Transverse colon (tissue), 4 donors: ENCODE measurements at regions not wholly inside any gene's neighbourhood (a gene's known extent, or its start where the extent isn't known, plus 50 kb on each side); places are given as distances from the start of the nearest gene placed in this dataset.

Experiments
- EP300 ChIP-seq: sonication (generic); formaldehyde crosslinking; IDR thresholded peaks from one replicate; pipeline ENCODE4 v1.6.1; 2017; ENCODE audit warnings: antibody characterized with exemption, low read depth
- POLR2A ChIP-seq: fragments of 450-650 bp; IDR thresholded peaks from one replicate; pipeline ENCODE4 v1.6.1; 2016; ENCODE audit warnings: antibody characterized with exemption, mild to moderate bottlenecking, moderate library complexity
- POLR2AphosphoS5 ChIP-seq, 3 donors: sonication (generic); formaldehyde crosslinking; IDR thresholded peaks; one replicate each; pipeline ENCODE4 v1.6.1; 2016; ENCODE audit warnings: antibody characterized with exemption in 3 of 3
- TF ChIP-seq, protein P1 (sequence below), 5 experiments: fragments of 200-600 bp in 3 of 5; fragments of 450-650 bp in 2 of 5; sonication (generic) in 3 of 5; IDR thresholded peaks; 1 replicate in 2 of 5; 2 replicates in 3 of 5; pipeline ENCODE4 v1.5.1; 2016 to 2017; ENCODE audit warnings: antibody characterized with exemption in 5 of 5, inconsistent platforms in 3 of 5, mild to moderate bottlenecking in 2 of 5, moderate library complexity in 1 of 5

DNA sequence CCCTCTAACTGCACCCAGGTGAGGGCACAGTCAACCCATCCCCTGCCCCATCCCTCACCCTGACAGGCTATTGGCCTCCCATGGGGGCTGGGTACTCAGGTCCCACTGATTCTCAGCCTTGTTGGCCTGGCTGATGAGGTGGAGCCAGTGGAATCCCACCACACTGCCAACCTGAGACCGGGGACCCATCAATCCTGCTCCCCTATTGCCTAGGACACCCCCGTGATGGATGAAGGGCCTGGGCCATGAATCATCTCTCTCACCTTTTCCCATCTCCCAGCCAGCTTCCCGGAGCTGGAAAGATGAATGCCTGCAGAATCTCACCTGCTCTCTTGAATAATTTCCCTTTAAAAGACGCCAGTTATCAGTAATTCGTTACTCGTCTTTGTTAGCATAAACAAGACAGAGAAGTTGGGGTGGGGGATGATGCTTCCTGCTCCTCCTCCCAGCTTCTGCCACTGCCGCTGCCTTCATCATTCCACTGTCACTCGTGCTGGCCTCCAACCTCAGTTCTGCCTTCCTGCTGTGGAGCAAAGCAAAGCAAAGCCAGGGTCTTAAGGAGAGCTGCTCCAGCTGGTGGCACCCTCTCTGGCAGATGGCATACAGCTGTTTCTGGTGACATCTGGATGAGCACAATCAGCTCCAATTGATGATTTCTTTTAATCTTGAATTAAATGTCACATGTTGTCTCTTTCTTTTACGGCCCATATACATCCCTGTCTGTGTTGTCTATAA lies 204.0 kb upstream of the NECTIN1 start:
- TF ChIP-seq, protein P1, sequence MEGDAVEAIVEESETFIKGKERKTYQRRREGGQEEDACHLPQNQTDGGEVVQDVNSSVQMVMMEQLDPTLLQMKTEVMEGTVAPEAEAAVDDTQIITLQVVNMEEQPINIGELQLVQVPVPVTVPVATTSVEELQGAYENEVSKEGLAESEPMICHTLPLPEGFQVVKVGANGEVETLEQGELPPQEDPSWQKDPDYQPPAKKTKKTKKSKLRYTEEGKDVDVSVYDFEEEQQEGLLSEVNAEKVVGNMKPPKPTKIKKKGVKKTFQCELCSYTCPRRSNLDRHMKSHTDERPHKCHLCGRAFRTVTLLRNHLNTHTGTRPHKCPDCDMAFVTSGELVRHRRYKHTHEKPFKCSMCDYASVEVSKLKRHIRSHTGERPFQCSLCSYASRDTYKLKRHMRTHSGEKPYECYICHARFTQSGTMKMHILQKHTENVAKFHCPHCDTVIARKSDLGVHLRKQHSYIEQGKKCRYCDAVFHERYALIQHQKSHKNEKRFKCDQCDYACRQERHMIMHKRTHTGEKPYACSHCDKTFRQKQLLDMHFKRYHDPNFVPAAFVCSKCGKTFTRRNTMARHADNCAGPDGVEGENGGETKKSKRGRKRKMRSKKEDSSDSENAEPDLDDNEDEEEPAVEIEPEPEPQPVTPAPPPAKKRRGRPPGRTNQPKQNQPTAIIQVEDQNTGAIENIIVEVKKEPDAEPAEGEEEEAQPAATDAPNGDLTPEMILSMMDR (IDR thresholded peaks at IDR 0.05): no peak
- TF ChIP-seq EP300 (no peak), POLR2A (no peak), POLR2AphosphoS5 (IDR thresholded peaks at IDR 0.05) (no peak)
